MM.1S (cell line): ENCODE measurements at regions not wholly inside any gene's neighbourhood (a gene's known extent, or its start where the extent isn't known, plus 50 kb on each side); places are given as distances from the start of the nearest gene placed in this dataset.

ENCODE experiments used
- EZH2 ChIP-seq: fragments of 300-600 bp; sonication (generic); optimal IDR thresholded peaks from 2 replicates; pipeline ENCODE3; 2017; ENCODE audit warnings: low read depth, mild to moderate bottlenecking, antibody characterized with exemption, low read length, mixed read lengths
- EZH2phosphoT487 ChIP-seq: fragments of 300-600 bp; sonication (generic); IDR thresholded peaks from 2 replicates; pipeline ENCODE4 v1.6.1; 2018; ENCODE audit warnings: antibody characterized with exemption, low read length
- TF ChIP-seq, protein P1 (sequence below): fragments of 300-600 bp; sonication (generic); IDR thresholded peaks from 2 replicates; pipeline ENCODE4 v1.5.1; 2016; ENCODE audit warnings: antibody characterized with exemption, low read length, mixed read lengths

DNA sequence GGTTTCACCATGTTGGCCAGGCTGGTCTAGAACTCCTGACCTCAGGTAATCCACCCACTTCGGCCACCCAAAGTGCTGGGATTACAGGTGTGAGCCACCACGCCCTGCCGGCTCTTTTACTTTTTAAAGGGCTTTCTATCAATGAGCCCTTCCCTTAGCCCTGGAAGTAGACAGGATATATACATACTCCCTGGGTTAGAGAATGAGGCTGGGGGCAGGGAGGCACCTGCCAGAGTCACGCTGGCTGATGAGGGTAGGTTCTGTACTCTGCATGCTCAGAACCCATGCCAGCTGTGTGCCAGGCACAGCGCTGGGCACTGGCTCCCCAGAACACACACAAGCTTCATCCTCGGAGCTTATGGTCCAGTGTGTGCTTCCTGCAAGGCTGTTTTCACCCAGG is 113.6 kb upstream of the IPO9 start:
- TF ChIP-seq EZH2 (no peak), EZH2phosphoT487 (no peak)
- TF ChIP-seq, protein P1, sequence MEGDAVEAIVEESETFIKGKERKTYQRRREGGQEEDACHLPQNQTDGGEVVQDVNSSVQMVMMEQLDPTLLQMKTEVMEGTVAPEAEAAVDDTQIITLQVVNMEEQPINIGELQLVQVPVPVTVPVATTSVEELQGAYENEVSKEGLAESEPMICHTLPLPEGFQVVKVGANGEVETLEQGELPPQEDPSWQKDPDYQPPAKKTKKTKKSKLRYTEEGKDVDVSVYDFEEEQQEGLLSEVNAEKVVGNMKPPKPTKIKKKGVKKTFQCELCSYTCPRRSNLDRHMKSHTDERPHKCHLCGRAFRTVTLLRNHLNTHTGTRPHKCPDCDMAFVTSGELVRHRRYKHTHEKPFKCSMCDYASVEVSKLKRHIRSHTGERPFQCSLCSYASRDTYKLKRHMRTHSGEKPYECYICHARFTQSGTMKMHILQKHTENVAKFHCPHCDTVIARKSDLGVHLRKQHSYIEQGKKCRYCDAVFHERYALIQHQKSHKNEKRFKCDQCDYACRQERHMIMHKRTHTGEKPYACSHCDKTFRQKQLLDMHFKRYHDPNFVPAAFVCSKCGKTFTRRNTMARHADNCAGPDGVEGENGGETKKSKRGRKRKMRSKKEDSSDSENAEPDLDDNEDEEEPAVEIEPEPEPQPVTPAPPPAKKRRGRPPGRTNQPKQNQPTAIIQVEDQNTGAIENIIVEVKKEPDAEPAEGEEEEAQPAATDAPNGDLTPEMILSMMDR: no peak
